Testis (tissue), 2 donors: ENCODE measurements at regions not wholly inside any gene's neighbourhood (a gene's known extent, or its start where the extent isn't known, plus 50 kb on each side); places are given as distances from the start of the nearest gene placed in this dataset.

Experiments
- POLR2A ChIP-seq: fragments of 450-650 bp; IDR thresholded peaks from one replicate; pipeline ENCODE4 v1.6.1; 2017; ENCODE audit warnings: antibody characterized with exemption, mild to moderate bottlenecking, moderate library complexity
- TF ChIP-seq, protein P1 (sequence below), 3 experiments: fragments of 450-650 bp in 2 of 3; fragments of 200-600 bp in 1 of 3; sonication (generic) in 1 of 3; IDR thresholded peaks; one replicate each; pipeline ENCODE4 v1.5.1; 2016 to 2019; ENCODE audit warnings: antibody characterized with exemption in 3 of 3, mild to moderate bottlenecking in 2 of 3, moderate library complexity in 1 of 3

DNA sequence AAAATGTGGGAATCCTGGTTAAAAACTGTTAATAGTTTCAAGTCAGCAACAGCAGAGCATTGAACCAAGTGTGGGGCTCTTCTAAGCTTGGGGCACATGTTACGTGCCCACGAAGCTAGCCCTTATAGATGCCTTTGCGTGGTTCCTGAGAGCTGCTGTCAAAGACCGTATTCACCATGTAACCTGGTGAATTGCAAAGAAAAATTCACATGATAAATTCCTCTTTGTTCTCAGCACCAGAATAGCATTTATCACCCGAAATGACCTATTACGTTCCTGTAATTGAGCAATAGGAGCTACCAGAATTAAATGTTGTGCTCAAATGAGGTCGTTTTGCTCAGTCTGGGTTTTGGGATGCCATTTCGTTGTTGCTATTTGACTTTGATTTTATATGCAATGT lies 202.6 kb upstream of the PRPS1L1 start:
- TF ChIP-seq, protein P1, sequence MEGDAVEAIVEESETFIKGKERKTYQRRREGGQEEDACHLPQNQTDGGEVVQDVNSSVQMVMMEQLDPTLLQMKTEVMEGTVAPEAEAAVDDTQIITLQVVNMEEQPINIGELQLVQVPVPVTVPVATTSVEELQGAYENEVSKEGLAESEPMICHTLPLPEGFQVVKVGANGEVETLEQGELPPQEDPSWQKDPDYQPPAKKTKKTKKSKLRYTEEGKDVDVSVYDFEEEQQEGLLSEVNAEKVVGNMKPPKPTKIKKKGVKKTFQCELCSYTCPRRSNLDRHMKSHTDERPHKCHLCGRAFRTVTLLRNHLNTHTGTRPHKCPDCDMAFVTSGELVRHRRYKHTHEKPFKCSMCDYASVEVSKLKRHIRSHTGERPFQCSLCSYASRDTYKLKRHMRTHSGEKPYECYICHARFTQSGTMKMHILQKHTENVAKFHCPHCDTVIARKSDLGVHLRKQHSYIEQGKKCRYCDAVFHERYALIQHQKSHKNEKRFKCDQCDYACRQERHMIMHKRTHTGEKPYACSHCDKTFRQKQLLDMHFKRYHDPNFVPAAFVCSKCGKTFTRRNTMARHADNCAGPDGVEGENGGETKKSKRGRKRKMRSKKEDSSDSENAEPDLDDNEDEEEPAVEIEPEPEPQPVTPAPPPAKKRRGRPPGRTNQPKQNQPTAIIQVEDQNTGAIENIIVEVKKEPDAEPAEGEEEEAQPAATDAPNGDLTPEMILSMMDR (IDR thresholded peaks at IDR 0.05) = no peak
- no peak for TF ChIP-seq POLR2A
